GM23248 (cell line): ENCODE measurements at regions not wholly inside any gene's neighbourhood (a gene's known extent, or its start where the extent isn't known, plus 50 kb on each side); places are given as distances from the start of the nearest gene placed in this dataset.

Experiments used
- EZH2 ChIP-seq: fragments of 200-600 bp; sonication (generic); IDR thresholded peaks from 2 replicates; pipeline ENCODE4 v1.6.1; 2018; ENCODE audit warnings: antibody characterized with exemption, mild to moderate bottlenecking; ENCODE audit not compliant: insufficient read depth, poor library complexity, severe bottlenecking
- EZH2phosphoT487 ChIP-seq: fragments of 200-600 bp; sonication (generic); IDR thresholded peaks from 2 replicates; pipeline ENCODE4 v1.6.1; 2018; ENCODE audit warnings: antibody characterized with exemption, moderate library complexity, mild to moderate bottlenecking, low read depth; ENCODE audit not compliant: insufficient read depth

DNA sequence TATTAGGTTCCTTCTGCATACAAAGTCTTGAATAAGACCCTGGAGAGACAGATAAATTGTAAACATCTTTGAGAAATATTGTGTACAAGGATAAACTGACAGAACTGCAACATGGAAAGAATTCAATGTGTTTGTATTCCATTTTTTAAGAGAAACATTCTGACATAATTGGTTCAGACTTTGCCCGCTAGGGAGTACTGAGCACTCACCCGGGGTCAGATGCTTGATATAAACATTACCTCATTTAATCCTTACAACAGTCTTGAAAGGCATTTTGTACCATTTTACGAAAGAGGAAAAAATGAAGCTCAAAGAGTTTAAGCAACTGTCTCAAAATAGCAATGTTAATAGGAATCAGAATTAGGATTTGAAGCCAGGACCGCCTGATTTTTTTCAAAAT, 416.7 kb upstream of the CRIM1 start:
- TF ChIP-seq EZH2 (no peak), EZH2phosphoT487 (no peak)
